ENCODE measurements at regions not wholly inside any gene's neighbourhood (a gene's known extent, or its start where the extent isn't known, plus 50 kb on each side); places are given as distances from the start of the nearest gene placed in this dataset.

- H3K4me1 ChIP-seq = no peaks in the 10 kb centered on the region
- no peak for TF ChIP-seq CTCF (IDR thresholded peaks at IDR 0.05)
These were observed 109.9 kb upstream of the COPS8 start for GRCh38 chr2:236975766-236976165.

GRCh38 chr2:236976266-236977062, 109.2 kb upstream of the COPS8 start:
- H3K9ac ChIP-seq (ENCODE audit: low read depth in 2 of 2, low read length in 2 of 2) = no peak overlapping the region
- no peak overlapping the region for H3K4me3 ChIP-seq
- H3K27me3 ChIP-seq = no peaks in the 10 kb centered on the region
- DNase-seq = no peak
- no peak for TF ChIP-seq CTCF (IDR thresholded peaks at IDR 0.05)
- no peaks in the 10 kb centered on the region for H3K9me3 ChIP-seq
- intact Hi-C loops (cut with DNase I) = no loop called here
- no peak overlapping the region for H3K27ac ChIP-seq
- no peaks in the 10 kb centered on the region for H3K4me1 ChIP-seq
- H3K36me3 ChIP-seq = no peaks in the 10 kb centered on the region

More at GRCh38 chr2:236975766-236976165, 109.9 kb upstream of the COPS8 start:
- intact Hi-C loops (cut with DNase I) = no loop called here
- DNase-seq = no peak
- Histone ChIP-seq H3K36me3 (no peaks in the 10 kb centered on the region), H3K9me3 (no peaks in the 10 kb centered on the region), H3K27me3 (no peaks in the 10 kb centered on the region), H3K9ac (ENCODE audit: low read depth in 2 of 2, low read length in 2 of 2) (no peak overlapping the region), H3K4me3 (no peak overlapping the region), H3K27ac (no peak overlapping the region)

- H3K27me3 ChIP-seq = no peaks in the 10 kb centered on the region
- intact Hi-C loops (cut with DNase I) = no loop called here
- TF ChIP-seq CTCF (IDR thresholded peaks at IDR 0.05) = no peak
- H3K9ac ChIP-seq (ENCODE audit: low read depth in 2 of 2, low read length in 2 of 2) = no peak overlapping the region
- H3K27ac ChIP-seq = no peak overlapping the region
- no peaks in the 10 kb centered on the region for H3K36me3 ChIP-seq
- no peaks in the 10 kb centered on the region for H3K9me3 ChIP-seq
- H3K4me1 ChIP-seq = no peaks in the 10 kb centered on the region
- H3K4me3 ChIP-seq = no peak overlapping the region
- DNase-seq = no peak
These were observed 108.4 kb upstream of the COPS8 start for GRCh38 chr2:236977063-236977851.

GRCh38 chr2:236977852-236978398, 107.8 kb upstream of the COPS8 start:
- intact Hi-C loops (cut with DNase I) = no loop called here
- Histone ChIP-seq H3K4me3 (no peak overlapping the region), H3K4me1 (no peaks in the 10 kb centered on the region), H3K9ac (ENCODE audit: low read depth in 2 of 2, low read length in 2 of 2) (no peak overlapping the region), H3K9me3 (no peaks in the 10 kb centered on the region), H3K27me3 (no peaks in the 10 kb centered on the region), H3K36me3 (no peaks in the 10 kb centered on the region), H3K27ac (no peak overlapping the region)
- DNase-seq = no peak
- TF ChIP-seq CTCF (IDR thresholded peaks at IDR 0.05) = no peak

- no peak overlapping the region for H3K9ac ChIP-seq (ENCODE audit: low read depth in 2 of 2, low read length in 2 of 2)
- intact Hi-C loops (cut with DNase I) = no loop called here
- H3K4me3 ChIP-seq = no peak overlapping the region
- DNase-seq = no peak
- no peak for TF ChIP-seq CTCF (IDR thresholded peaks at IDR 0.05)
- no peaks in the 10 kb centered on the region for H3K9me3 ChIP-seq
- no peaks in the 10 kb centered on the region for H3K36me3 ChIP-seq
- H3K27ac ChIP-seq = no peak overlapping the region
- H3K4me1 ChIP-seq = no peaks in the 10 kb centered on the region
- no peaks in the 10 kb centered on the region for H3K27me3 ChIP-seq
These were observed 106.0 kb upstream of the COPS8 start for GRCh38 chr2:236979664-236980063.
